Right ventricle myocardium inferior (tissue), 1 donor: ENCODE measurements at regions not wholly inside any gene's neighbourhood (a gene's known extent, or its start where the extent isn't known, plus 50 kb on each side); places are given as distances from the start of the nearest gene placed in this dataset.
A peak's percentile ranks its signal among the peaks of the same experiment; 100 is the strongest.
"Not testable (repeated sequence)": the region's sequence is repeated elsewhere in the genome, so short reads cannot be mapped to it uniquely, and the experiment has no call there.

Source experiments
- ATAC-seq: fragments of 200-7000 bp; cut with Tn5 transposase; one replicate; pipeline ENCODE4 v1.9.1; 2020; ENCODE audit warnings: mild to moderate bottlenecking, moderate library complexity
- DNase-seq: peaks from one replicate; pipeline ENCODE4 v3.0.0; 2021; ENCODE audit errors: missing footprints
- intact Hi-C: fragments of 100-400 bp; cut with DNase I; formaldehyde crosslinking; loops from one replicate; pipeline ENCODE4 v1.11.0; 2022
- donor health status: DM: no; HTN: yes; CAD: no; lungs with severe emphysema.

DNA sequence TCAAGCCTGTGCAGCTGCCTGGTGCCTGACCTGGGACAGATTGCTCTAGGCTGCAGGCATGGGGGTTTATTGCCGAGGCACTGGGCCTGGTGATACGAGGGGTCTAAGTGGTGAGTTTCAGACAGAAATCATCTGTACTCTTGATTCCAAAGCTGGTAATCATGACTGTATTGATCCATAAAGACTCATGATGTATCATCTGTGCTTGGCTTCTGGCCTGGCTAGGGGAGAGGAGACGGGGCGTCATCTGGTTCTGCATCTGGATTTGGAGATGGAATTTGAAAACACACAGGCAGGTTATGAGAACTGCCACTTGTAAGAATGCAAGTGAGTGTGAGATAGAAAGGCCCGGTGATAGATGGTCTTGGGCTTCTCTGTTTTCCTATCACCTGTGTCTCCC is 337.4 kb upstream of the C2CD4B start:
- DNase-seq = no peak
- no peak for ATAC-seq
- intact Hi-C loops = no loop called here

GRCh38 chr15:62503451-62503850 is 338.4 kb upstream of the C2CD4B start:
- intact Hi-C loops = no loop called here
- ATAC-seq (no peak), DNase-seq (no peak)

GRCh38 chr15:62505762-62506161 is 340.7 kb upstream of the C2CD4B start:
- DNase-seq = no peak
- ATAC-seq = peak; percentile 61
- intact Hi-C loops = loop anchor here (5.0 kb wide), 2 partner anchors 48 to 113 kb away; partner anchors contain the start of gene TLN2

- intact Hi-C loops = loop anchor here (5.0 kb wide), 2 partner anchors 49 to 114 kb away; partner anchors contain the start of gene TLN2
- ATAC-seq (peak; percentile 71), DNase-seq (no peak)
Observed at GRCh38 chr15:62506217-62506805, 341.2 kb upstream of the C2CD4B start.

GRCh38 chr15:62509395-62509958 is 344.4 kb upstream of the C2CD4B start:
- no peak for DNase-seq
- no peak for ATAC-seq
- intact Hi-C loops = loop anchor here (5.0 kb wide), 2 partner anchors 52 to 117 kb away; partner anchors contain the start of gene TLN2

- DNase-seq = no peak
- intact Hi-C loops = no loop called here
- ATAC-seq = no peak
Observed at GRCh38 chr15:62510791-62511190, 345.7 kb upstream of the C2CD4B start.

DNA sequence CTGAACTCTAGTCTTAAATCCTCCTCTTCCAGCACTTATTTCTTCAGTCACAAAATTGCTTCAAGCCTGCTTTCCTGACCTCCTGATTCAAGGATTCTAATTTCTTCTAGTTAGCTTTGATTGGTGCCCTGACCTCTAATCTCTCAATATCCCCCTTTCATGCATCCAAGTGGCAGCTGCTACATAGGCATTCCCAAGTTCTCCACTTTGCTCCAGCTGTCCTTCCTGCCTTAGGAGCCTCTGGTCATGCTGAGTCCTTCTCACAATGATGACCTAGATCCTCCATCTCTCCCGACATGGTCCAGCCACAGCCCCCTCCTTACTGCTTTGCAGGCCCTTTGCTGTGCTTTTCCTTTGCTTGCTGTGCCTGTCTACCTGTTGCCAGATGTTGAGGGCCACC is 347.8 kb upstream of the C2CD4B start:
- intact Hi-C loops = no loop called here
- DNase-seq = no peak
- ATAC-seq = no peak

- ATAC-seq = no peak
- intact Hi-C loops = no loop called here
- DNase-seq = no peak
Observed at GRCh38 chr15:62513893-62514292, 348.8 kb upstream of the C2CD4B start.

- intact Hi-C loops = no loop called here
- peak; percentile 57 for ATAC-seq
- DNase-seq = no peak
Observed at GRCh38 chr15:62515696-62516395, 350.8 kb upstream of the C2CD4B start.

- intact Hi-C loops = no loop called here
- DNase-seq = no peak
- ATAC-seq = no peak
Observed at GRCh38 chr15:62517541-62517940, 352.5 kb upstream of the C2CD4B start.

GRCh38 chr15:62518666-62519065 is 353.6 kb upstream of the C2CD4B start:
- ATAC-seq, DNase-seq, intact Hi-C loops: not testable (repeated sequence)

DNA sequence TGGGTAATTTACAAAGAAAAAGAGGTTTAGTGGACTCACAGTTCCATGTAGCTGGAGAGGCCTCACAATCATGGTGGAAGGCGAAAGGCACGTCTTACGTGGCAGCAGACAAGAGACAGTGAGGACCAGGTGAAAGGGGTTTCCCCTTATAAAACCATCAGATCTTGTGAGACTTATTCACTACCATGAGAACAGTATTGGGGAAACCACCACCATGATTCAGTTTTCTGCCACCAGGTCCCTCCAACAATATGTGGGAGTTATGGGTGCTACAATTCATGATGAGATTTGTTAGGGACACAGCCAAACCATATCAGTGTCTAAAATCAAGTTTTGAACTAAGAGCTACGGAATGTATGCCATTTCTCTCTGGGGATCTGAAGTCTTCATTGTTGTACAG is 354.8 kb upstream of the C2CD4B start:
- no peak for ATAC-seq
- intact Hi-C loops = no loop called here
- DNase-seq = no peak

- DNase-seq = no peak
- no peak for ATAC-seq
Observed at GRCh38 chr15:62520887-62521286, 355.8 kb upstream of the C2CD4B start.

DNA sequence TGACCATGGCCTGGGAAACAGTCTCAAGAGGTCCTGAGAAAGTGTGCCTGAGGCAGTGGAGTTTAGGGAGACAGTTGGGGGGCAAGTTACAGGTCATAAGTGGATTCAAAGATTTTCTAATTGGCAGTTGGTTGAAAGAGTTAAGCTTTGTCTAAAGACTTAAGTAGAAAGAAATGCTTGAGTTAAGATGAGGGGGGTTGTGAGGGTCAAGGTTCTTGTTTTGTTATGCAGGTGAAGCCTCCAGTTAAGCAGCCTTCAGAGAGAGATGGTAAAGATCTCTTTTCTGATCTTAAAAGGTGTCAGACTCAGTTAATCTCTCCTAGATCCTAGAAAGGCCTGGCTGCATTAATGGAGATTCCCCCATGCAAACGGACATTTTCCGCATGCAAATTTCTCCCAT is 356.3 kb upstream of the C2CD4B start:
- DNase-seq (no peak), ATAC-seq (no peak)
- intact Hi-C loops = no loop called here

More at GRCh38 chr15:62520887-62521286, 355.8 kb upstream of the C2CD4B start:
- intact Hi-C loops = no loop called here

DNA sequence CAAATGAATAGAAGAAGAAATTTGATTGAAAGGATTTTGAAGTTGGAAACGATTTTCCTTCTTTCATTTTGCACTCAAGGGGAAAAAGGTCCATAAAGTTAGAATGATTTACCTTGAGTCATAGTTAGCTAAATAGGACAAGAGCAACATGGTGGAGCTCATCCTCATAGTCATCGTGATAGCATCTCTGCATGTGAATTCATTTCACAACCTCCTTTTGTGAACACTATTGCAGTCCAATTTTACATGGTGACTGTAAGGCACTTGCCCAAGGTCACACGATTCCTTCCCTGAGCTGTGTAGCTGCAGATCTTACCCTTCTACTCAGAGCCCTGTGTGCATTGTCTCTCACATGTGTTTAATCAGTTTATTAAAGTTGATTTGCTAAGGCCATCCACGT is 359.8 kb upstream of the C2CD4B start:
- intact Hi-C loops = no loop called here
- DNase-seq = no peak
- ATAC-seq = no peak

DNA sequence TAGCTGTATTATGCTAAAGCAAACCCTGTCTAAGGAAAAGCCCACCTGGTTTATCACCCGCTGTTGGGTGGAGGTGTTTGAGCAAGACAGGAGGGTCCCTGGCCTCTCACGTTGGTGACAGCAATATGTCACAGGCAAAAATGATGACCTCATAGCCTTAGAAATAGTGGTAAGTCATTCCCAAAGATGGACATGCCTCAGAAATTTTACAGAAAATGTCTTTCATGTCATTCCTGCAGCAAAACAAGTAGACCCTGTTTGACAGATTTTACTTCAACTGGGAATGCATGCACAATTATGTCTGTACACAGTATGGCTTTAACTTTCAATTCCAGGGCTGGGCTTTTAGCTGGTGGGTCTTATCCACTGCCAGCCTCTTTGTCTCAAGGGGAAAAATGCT is 362.3 kb upstream of the C2CD4B start:
- DNase-seq (no peak), ATAC-seq (no peak)
- intact Hi-C loops = no loop called here

DNA sequence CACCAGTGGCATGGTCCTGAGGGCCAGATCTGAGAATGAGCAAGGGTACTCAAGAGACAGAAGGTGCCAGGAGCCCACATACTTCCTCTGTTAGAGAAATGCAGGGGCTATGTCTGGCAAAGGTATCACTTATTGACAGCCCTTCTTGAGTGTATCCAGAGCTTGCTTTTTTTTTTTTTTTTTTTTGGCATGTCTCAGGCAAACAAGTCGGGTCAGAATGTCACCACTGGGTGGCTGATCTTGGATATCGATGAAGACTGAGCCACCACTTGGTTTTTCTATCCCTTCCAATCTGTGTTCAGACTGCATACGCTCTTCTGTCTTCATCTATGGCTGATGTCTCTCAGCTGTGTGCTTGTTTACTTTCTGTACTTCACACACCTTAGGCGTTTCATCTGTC is 363.4 kb upstream of the C2CD4B start:
- no peak for DNase-seq
- intact Hi-C loops = no loop called here
- no peak for ATAC-seq

DNA sequence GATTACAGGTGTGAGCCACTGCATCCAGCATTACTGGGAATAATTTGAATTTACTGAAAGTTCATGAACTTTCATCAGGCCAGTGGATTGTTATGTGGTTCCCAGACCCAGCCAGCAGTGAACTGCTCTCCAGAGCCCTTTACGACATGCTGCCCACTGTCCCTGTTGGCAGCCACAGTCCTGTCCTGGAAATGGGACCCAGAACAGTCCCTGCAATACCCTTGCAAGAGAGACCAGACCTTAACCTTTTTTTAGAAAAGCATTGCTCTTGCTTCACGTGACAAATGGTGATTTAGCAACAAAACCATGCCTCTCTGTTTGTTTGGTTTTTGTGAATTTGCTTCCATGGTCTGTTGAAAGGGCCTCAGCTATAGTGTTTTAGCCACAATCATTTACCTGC is 367.3 kb upstream of the C2CD4B start:
- ATAC-seq = no peak
- DNase-seq = no peak
- intact Hi-C loops = no loop called here

DNA sequence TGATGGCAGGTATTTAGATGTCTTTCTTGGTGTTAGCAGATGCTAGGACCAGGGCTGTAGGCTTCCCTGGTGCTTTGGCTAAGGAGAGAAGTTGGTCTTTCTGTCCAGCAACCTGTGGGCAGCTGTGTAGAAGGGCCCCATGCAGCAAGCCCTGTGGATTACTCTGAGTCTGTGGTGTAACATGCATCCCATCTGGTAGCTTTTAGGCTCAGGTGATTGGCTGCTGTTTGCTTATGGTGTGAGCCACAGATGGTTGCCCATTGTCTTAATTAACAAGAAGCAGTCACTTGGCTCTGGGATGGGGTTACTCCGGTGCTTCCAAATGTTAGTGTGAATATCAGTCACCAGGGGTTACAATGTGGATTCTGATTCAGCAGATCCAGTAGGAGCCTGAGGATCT is 368.6 kb upstream of the C2CD4B start:
- intact Hi-C loops = no loop called here
- no peak for ATAC-seq
- DNase-seq = no peak

- no peak for DNase-seq
- no peak for ATAC-seq
- intact Hi-C loops = no loop called here
Observed at GRCh38 chr15:62534996-62535395, 369.9 kb upstream of the C2CD4B start.
